ENCODE measurements at regions not wholly inside any gene's neighbourhood (a gene's known extent, or its start where the extent isn't known, plus 50 kb on each side); places are given as distances from the start of the nearest gene placed in this dataset.

GRCh38 chr4:141843136-141843535, 206.8 kb downstream of the IL15 start:
- no peak for FAIRE-seq
- 3% methylated on average over 2 of the region's 2 CpGs for WGBS (ENCODE audit: low lambda C conversion rate)
- TF ChIP-seq ELF1 (CRISPR knock-in tag; IDR thresholded peaks at IDR 0.05) = no peak
- no peak for TF ChIP-seq RXRA (CRISPR knock-in tag; IDR thresholded peaks at IDR 0.05)
- TF ChIP-seq PITX1 (CRISPR knock-in tag; IDR thresholded peaks at IDR 0.05) = no peak
- no peak for TF ChIP-seq DMTF1 (CRISPR knock-in tag; IDR thresholded peaks at IDR 0.05)
- TF ChIP-seq ELF4 (CRISPR knock-in tag; IDR thresholded peaks at IDR 0.05; ENCODE audit: borderline replicate concordance) = no peak
- no peak for TF ChIP-seq MIER3 (CRISPR knock-in tag; IDR thresholded peaks at IDR 0.05; ENCODE audit: borderline replicate concordance)
- no peak for TF ChIP-seq FIP1L1 (IDR thresholded peaks at IDR 0.05; ENCODE audit: borderline replicate concordance, insufficient read depth, low read depth, low read length)

GRCh38 chr4:141845901-141846300, 209.5 kb downstream of the IL15 start:
- Histone ChIP-seq H3K27me3 (ENCODE audit: control insufficient read depth in 1 of 2, insufficient read depth in 2 of 2, low read length in 2 of 2) (no peaks in the 10 kb centered on the region), H4K20me1 (ENCODE audit: insufficient read depth, low read length) (no peaks in the 10 kb centered on the region), H2AFZ (ENCODE audit: low read length) (no peak overlapping the region), H3K4me2 (ENCODE audit: low read depth, low read length) (no peak overlapping the region), H3K36me3 (replicated peaks in 1 of 2; ENCODE audit: control insufficient read depth in 1 of 2, insufficient read depth in 2 of 2, low read length in 2 of 2) (no peaks in the 10 kb centered on the region), H3K9ac (ENCODE audit: insufficient read depth, low read depth, low read length) (no peak overlapping the region), H3K79me2 (ENCODE audit: insufficient read depth, low read length) (no peaks in the 10 kb centered on the region), H3K27ac (ENCODE audit: extremely low read length, insufficient read depth, low read length) (no peak overlapping the region), H3K9me3 (ENCODE audit: low read length) (peaks cover 24% of the 10 kb centered on the region; the same call in 1 of the 2 replicates), H3K4me1 (ENCODE audit: insufficient read depth, low read length) (no peaks in the 10 kb centered on the region), H3K4me3 (replicated peaks in 1 of 3; ENCODE audit: insufficient read depth in 1 of 3, low read depth in 2 of 3, low read length in 3 of 3) (no peak overlapping the region)
- POLR2A ChIA-PET = no interaction called here
- in situ Hi-C loops (cut with HindIII; ENCODE audit: extremely low pct_ligation_motif_present, low pct_unique_long_range_greater_than_20kb) = no loop called here
- ATAC-seq (no peak), DNase-seq (ENCODE audit: low spot score) (no peak), FAIRE-seq (no peak)
- intact Hi-C loops (cut with micrococcal nuclease; ENCODE audit: unreplicated experiment) = no loop called here
- BruUV-seq (replicated peaks) = no TSS peak
- CTCF ChIA-PET (ENCODE audit: low intra/inter-chr PET ratio, low total read pairs) = no interaction called here
- no peak for TF ChIP-seq ZNF556 (CRISPR knock-in tag; IDR thresholded peaks at IDR 0.05; ENCODE audit: borderline replicate concordance)
- no peak for TF ChIP-seq ZFP1 (CRISPR knock-in tag; IDR thresholded peaks at IDR 0.05)
- no peak for TF ChIP-seq CAMTA2 (CRISPR knock-in tag; IDR thresholded peaks at IDR 0.05; ENCODE audit: borderline replicate concordance)
- TF ChIP-seq SMARCE1 (IDR thresholded peaks at IDR 0.05; ENCODE audit: borderline replicate concordance) = no peak

More at GRCh38 chr4:141843136-141843535, 206.8 kb downstream of the IL15 start:
- H3K27me3 ChIP-seq (ENCODE audit: control insufficient read depth in 1 of 2, insufficient read depth in 2 of 2, low read length in 2 of 2) = no peaks in the 10 kb centered on the region
- no peaks in the 10 kb centered on the region for H4K20me1 ChIP-seq (ENCODE audit: insufficient read depth, low read length)
- no peak for ATAC-seq
- H3K4me2 ChIP-seq (ENCODE audit: low read depth, low read length) = no peak overlapping the region
- ChIA-PET CTCF (ENCODE audit: low intra/inter-chr PET ratio, low total read pairs) (no interaction called here), POLR2A (no interaction called here)
- no peaks in the 10 kb centered on the region for H3K4me1 ChIP-seq (ENCODE audit: insufficient read depth, low read length)
- H3K27ac ChIP-seq (ENCODE audit: extremely low read length, insufficient read depth, low read length) = no peak overlapping the region
- H3K79me2 ChIP-seq (ENCODE audit: insufficient read depth, low read length) = no peaks in the 10 kb centered on the region
- H3K36me3 ChIP-seq (replicated peaks in 1 of 2; ENCODE audit: control insufficient read depth in 1 of 2, insufficient read depth in 2 of 2, low read length in 2 of 2) = no peaks in the 10 kb centered on the region
- no peak overlapping the region for H2AFZ ChIP-seq (ENCODE audit: low read length)
- BruUV-seq (replicated peaks) = no TSS peak
- intact Hi-C loops (cut with micrococcal nuclease; ENCODE audit: unreplicated experiment) (no loop called here), in situ Hi-C loops (cut with HindIII; ENCODE audit: extremely low pct_ligation_motif_present, low pct_unique_long_range_greater_than_20kb) (no loop called here)
- no peak for DNase-seq (ENCODE audit: low spot score)
- peaks cover 26% of the 10 kb centered on the region; the same call in 1 of the 2 replicates for H3K9me3 ChIP-seq (ENCODE audit: low read length)
- H3K9ac ChIP-seq (ENCODE audit: insufficient read depth, low read depth, low read length) = no peak overlapping the region
- no peak overlapping the region for H3K4me3 ChIP-seq (replicated peaks in 1 of 3; ENCODE audit: insufficient read depth in 1 of 3, low read depth in 2 of 3, low read length in 3 of 3)
